SK-N-SH (cell line): ENCODE measurements at regions not wholly inside any gene's neighbourhood (a gene's known extent, or its start where the extent isn't known, plus 50 kb on each side); places are given as distances from the start of the nearest gene placed in this dataset.

Source experiments
- CTCF ChIA-PET: fragments of 300-600, 350-600 bp; formaldehyde crosslinking; extraction: SDS; loops from one replicate; lab custom pipeline; 2021; lab: Yijun Ruan, JAX
- POLR2A ChIA-PET: fragments of 350-600 bp; sonication (Branson Sonifier 250); formaldehyde crosslinking; extraction: SDS; loops from one replicate; lab custom pipeline; 2020; ENCODE audit warnings: antibody characterized with exemption, inconsistent platforms; lab: Yijun Ruan, JAX
- DNase-seq: peaks from one replicate; pipeline ENCODE4 v3.0.0; 2012
- H2AFZ ChIP-seq: fragments of 200-600 bp; sonication (generic); 2 replicates; pipeline ENCODE4 v1.8.1; 2016; ENCODE audit warnings: antibody characterized with exemption, mild to moderate bottlenecking, low read depth
- H3F3A ChIP-seq: fragments of 200-600 bp; sonication (generic); replicated peaks from 2 replicates; pipeline ENCODE3; 2016; ENCODE audit warnings: antibody characterized with exemption, mild to moderate bottlenecking; ENCODE audit not compliant: insufficient read depth
- H3K27ac ChIP-seq, 2 experiments: fragments of 200-500 bp in 1 of 2; fragments of 200-600 bp in 1 of 2; sonication (Bioruptor generic) in 1 of 2; sonication (generic), shearing (Covaris generic) in 1 of 2; 2 replicates each; pipeline versions ENCODE4 v1.5.1 to v1.6.1; 2014 to 2016; ENCODE audit warnings: low read depth in 2 of 2, inconsistent platforms in 1 of 2, low read length in 1 of 2, mild to moderate bottlenecking in 1 of 2, mixed read lengths in 1 of 2
- H3K27me3 ChIP-seq: fragments of 200-600 bp; sonication (generic), shearing (Covaris generic); 2 replicates; pipeline ENCODE4 v1.6.1; 2016; ENCODE audit warnings: mixed run types; ENCODE audit not compliant: insufficient read depth
- H3K36me3 ChIP-seq, 2 experiments: fragments of 200-500 bp in 1 of 2; fragments of 200-600 bp in 1 of 2; sonication (Bioruptor generic) in 1 of 2; sonication (generic) in 1 of 2; replicated peaks in 1 of 2; 2 replicates each; pipeline versions ENCODE3 to v1.5.1; 2014 to 2016; ENCODE audit warnings: low read length in 1 of 2, mild to moderate bottlenecking in 1 of 2; ENCODE audit not compliant: insufficient read depth in 2 of 2, control insufficient read depth in 1 of 2
- H3K4me1 ChIP-seq, 2 experiments: fragments of 200-500 bp in 1 of 2; fragments of 200-600 bp in 1 of 2; sonication (Bioruptor generic) in 1 of 2; sonication (generic), shearing (Covaris generic) in 1 of 2; 2 replicates each; pipeline versions ENCODE4 v1.5.1 to v1.6.1; 2014 to 2016; ENCODE audit warnings: low read depth in 1 of 2, low read length in 1 of 2, mixed run types in 1 of 2; ENCODE audit not compliant: insufficient read depth in 2 of 2, control insufficient read depth in 1 of 2
- H3K4me2 ChIP-seq: fragments of 200-600 bp; sonication (generic), shearing (Covaris generic); 2 replicates; pipeline ENCODE4 v1.6.1; 2017; ENCODE audit warnings: mixed run types
- H3K4me3 ChIP-seq, 2 experiments: fragments of 200-500 bp in 1 of 2; fragments of 200-600 bp in 1 of 2; sonication (Bioruptor generic) in 1 of 2; sonication (generic), shearing (Covaris generic) in 1 of 2; 2 replicates each; pipeline versions ENCODE4 v1.5.1 to v1.8.1; 2014 to 2016; ENCODE audit warnings: low read depth in 2 of 2, inconsistent platforms in 1 of 2, low read length in 1 of 2, mild to moderate bottlenecking in 1 of 2, mixed read lengths in 1 of 2, moderate library complexity in 1 of 2
- H3K79me2 ChIP-seq: fragments of 200-600 bp; sonication (generic); 2 replicates; pipeline ENCODE4 v1.8.1; 2017; ENCODE audit warnings: mild to moderate bottlenecking; ENCODE audit not compliant: insufficient read depth
- H3K9ac ChIP-seq: fragments of 200-600 bp; sonication (generic); 2 replicates; pipeline ENCODE4 v1.6.1; 2017; ENCODE audit warnings: mixed run types
- H3K9me2 ChIP-seq: fragments of 200-600 bp; sonication (generic); 2 replicates; pipeline ENCODE4 v1.6.1; 2017; ENCODE audit warnings: mixed run types
- H3K9me3 ChIP-seq: fragments of 200-600 bp; sonication (generic); 2 replicates; pipeline ENCODE4 v1.6.1; 2017; ENCODE audit warnings: mixed run types, mild to moderate bottlenecking, moderate library complexity
- H4K20me1 ChIP-seq: fragments of 200-600 bp; sonication (generic); 2 replicates; pipeline ENCODE4 v1.6.1; 2017; ENCODE audit warnings: mild to moderate bottlenecking, mixed run types; ENCODE audit not compliant: insufficient read depth
- CHD2 ChIP-seq: fragments of 150-350 bp; IDR thresholded peaks from 2 replicates; pipeline ENCODE4 v1.6.1; 2018; ENCODE audit warnings: low read length; ENCODE audit not compliant: partially characterized antibody
- ELF1 ChIP-seq: IDR thresholded peaks from 2 replicates; pipeline ENCODE4 v1.4.0; 2012
- EZH2phosphoT487 ChIP-seq: fragments of 200-600 bp; sonication (generic); IDR thresholded peaks from 2 replicates; pipeline ENCODE4 v1.6.1; 2017; ENCODE audit warnings: low read depth, mixed run types, mild to moderate bottlenecking, antibody characterized with exemption, moderate library complexity, borderline replicate concordance
- FOSL2 ChIP-seq: IDR thresholded peaks from 2 replicates; pipeline ENCODE4 v1.4.0; 2012; ENCODE audit warnings: low read depth, mild to moderate bottlenecking, moderate library complexity, borderline replicate concordance
- FOXJ3 ChIP-seq: sonication (generic); formaldehyde crosslinking; IDR thresholded peaks from 2 replicates; pipeline ENCODE4 v1.5.1; 2020; ENCODE audit warnings: mild to moderate bottlenecking, missing genetic modification reagents
- FOXM1 ChIP-seq: IDR thresholded peaks from 2 replicates; pipeline ENCODE4 v1.4.0; 2012; ENCODE audit warnings: low read depth, mild to moderate bottlenecking
- GATA2 ChIP-seq: sonication (generic); formaldehyde crosslinking; IDR thresholded peaks from 2 replicates; pipeline ENCODE4 v1.5.0; 2020; ENCODE audit warnings: mild to moderate bottlenecking, missing genetic modification reagents
- IRF3 ChIP-seq: fragments of 150-350 bp; IDR thresholded peaks from 2 replicates; pipeline ENCODE4 v1.6.1; 2016; ENCODE audit warnings: mild to moderate bottlenecking, low read depth, low read length
- JUND ChIP-seq: IDR thresholded peaks from 2 replicates; pipeline ENCODE4 v1.4.0; 2012
- MAX ChIP-seq: IDR thresholded peaks from 2 replicates; pipeline ENCODE4 v1.4.0; 2012; ENCODE audit warnings: low read depth
- NFIC ChIP-seq: IDR thresholded peaks from 2 replicates; pipeline ENCODE4 v1.4.0; 2012; ENCODE audit warnings: borderline replicate concordance
- NRF1 ChIP-seq: IDR thresholded peaks from 2 replicates; pipeline ENCODE4 v1.6.1; 2012; ENCODE audit warnings: low read depth, mild to moderate bottlenecking, low read length
- POLR2AphosphoS5 ChIP-seq: IDR thresholded peaks from 2 replicates; pipeline ENCODE4 v1.6.1; 2012; ENCODE audit warnings: low read depth, low read length
- REST ChIP-seq: IDR thresholded peaks from 2 replicates; pipeline ENCODE4 v1.6.1; 2012; ENCODE audit warnings: mild to moderate bottlenecking, low read depth, low read length, moderate library complexity
- RXRA ChIP-seq: IDR thresholded peaks from 2 replicates; pipeline ENCODE4 v1.4.0; 2012; ENCODE audit warnings: low read depth, mild to moderate bottlenecking, borderline replicate concordance
- SIN3A ChIP-seq: IDR thresholded peaks from 2 replicates; pipeline ENCODE4 v1.6.1; 2012; ENCODE audit warnings: low read depth, mild to moderate bottlenecking, low read length, moderate library complexity, borderline replicate concordance
- SMC3 ChIP-seq: IDR thresholded peaks from 2 replicates; pipeline ENCODE4 v1.6.1; 2012; ENCODE audit warnings: low read depth, low read length, improper control_type of control experiment
- USF2 ChIP-seq: fragments of 150-350 bp; IDR thresholded peaks from 2 replicates; pipeline ENCODE4 v1.6.1; 2017; ENCODE audit warnings: antibody characterized with exemption, low read length, low read depth, borderline replicate concordance
- WGBS: methylation state at CpG from one replicate; pipeline ENCODE4 v1.1.6; 2017; ENCODE audit warnings: low lambda C conversion rate; 5-methylcytosine and 5-hydroxymethylcytosine counted together

GRCh38 chr13:109567315-109567714, 219.1 kb downstream of the IRS2 start (continued):
- no peak for TF ChIP-seq MAX

GRCh38 chr13:109565877-109566276, 220.5 kb downstream of the IRS2 start:
- no peaks in the 10 kb centered on the region for H4K20me1 ChIP-seq
- H3K9ac ChIP-seq: no peak overlapping the region
- H3K27ac ChIP-seq: no peak overlapping the region; a peak in 1 of 4 replicates
- H3K4me1 ChIP-seq: peaks cover 0 to 18% of the 10 kb centered on the region in 2 experiments; a peak in 2 of 4 replicates
- no peaks in the 10 kb centered on the region for H3K27me3 ChIP-seq
- no peak overlapping the region for H3K4me3 ChIP-seq
- CTCF ChIA-PET: interaction anchor here (1.2 kb wide), 1 partner anchor 20 kb away, joined by 3 read pairs; no protein-coding TSS in a partner anchor
- no peaks in the 10 kb centered on the region for H3F3A ChIP-seq
- 84% methylated on average over 7 of the region's 7 CpGs for WGBS
- no peak for DNase-seq
- no peaks in the 10 kb centered on the region for H3K36me3 ChIP-seq
- no peaks in the 10 kb centered on the region for H3K79me2 ChIP-seq
- no peak overlapping the region for H2AFZ ChIP-seq
- no peaks in the 10 kb centered on the region for H3K9me2 ChIP-seq
- POLR2A ChIA-PET: no interaction called here
- no peak overlapping the region for H3K4me2 ChIP-seq
- H3K9me3 ChIP-seq: no peaks in the 10 kb centered on the region
- TF ChIP-seq CHD2: no peak
- TF ChIP-seq JUND: no peak
- no peak for TF ChIP-seq USF2
- TF ChIP-seq SMC3: no peak
- TF ChIP-seq EZH2phosphoT487: no peak
- TF ChIP-seq IRF3: no peak
- no peak for TF ChIP-seq RXRA

- Histone ChIP-seq H3K27ac (no peak overlapping the region), H3K4me1 (peaks cover 4 to 5% of the 10 kb centered on the region in 2 experiments; a peak in 2 of 4 replicates), H3K4me2 (no peak overlapping the region), H4K20me1 (no peaks in the 10 kb centered on the region), H3K9me3 (no peaks in the 10 kb centered on the region), H3K27me3 (no peaks in the 10 kb centered on the region), H3K36me3 (no peaks in the 10 kb centered on the region), H3K4me3 (no peak overlapping the region), H2AFZ (no peak overlapping the region), H3K9me2 (no peaks in the 10 kb centered on the region), H3K9ac (no peak overlapping the region), H3K79me2 (no peaks in the 10 kb centered on the region), H3F3A (no peaks in the 10 kb centered on the region)
- ChIA-PET POLR2A (no interaction called here), CTCF (no interaction called here)
- WGBS: 76% methylated on average over 3 of the region's 3 CpGs
- no peak for DNase-seq
- TF ChIP-seq MAX: no peak
- TF ChIP-seq SIN3A: no peak
- no peak for TF ChIP-seq FOSL2
- no peak for TF ChIP-seq FOXM1
- no peak for TF ChIP-seq NFIC
- no peak for TF ChIP-seq IRF3
- TF ChIP-seq ELF1: no peak
- TF ChIP-seq POLR2AphosphoS5: no peak
- no peak for TF ChIP-seq GATA2 (CRISPR knock-in tag)
- no peak for TF ChIP-seq FOXJ3 (CRISPR knock-in tag)
- TF ChIP-seq REST: no peak
- no peak for TF ChIP-seq NRF1
- no peak for TF ChIP-seq EZH2phosphoT487
Observed at GRCh38 chr13:109548374-109548773, 238.0 kb downstream of the IRS2 start.
